ENCODE measurements at regions not wholly inside any gene's neighbourhood (a gene's known extent, or its start where the extent isn't known, plus 50 kb on each side); places are given as distances from the start of the nearest gene placed in this dataset.

GRCh38 chr21:23698619-23699018, 1908.7 kb downstream of the MRPL39 start:
- Histone ChIP-seq H4K20me1 (ENCODE audit: control insufficient read depth, extremely low read depth, insufficient read depth, low read length) (no peaks in the 10 kb centered on the region), H3K9me3 (ENCODE audit: control insufficient read depth, low read depth, low read length) (peaks cover 2% of the 10 kb centered on the region), H3K79me2 (ENCODE audit: control insufficient read depth, insufficient read depth, low read length) (no peaks in the 10 kb centered on the region), H3K27me3 (ENCODE audit: control insufficient read depth, extremely low read depth, insufficient read depth, low read length) (no peaks in the 10 kb centered on the region), H3K4me2 (ENCODE audit: control insufficient read depth, extremely low read depth, insufficient read depth, low read depth, low read length) (no peak overlapping the region), H3K27ac (ENCODE audit: control insufficient read depth, insufficient read depth, low read length) (no peak overlapping the region), H3K9ac (ENCODE audit: control insufficient read depth, extremely low read depth, insufficient read depth, low read length) (no peak overlapping the region), H3K4me3 (ENCODE audit: control insufficient read depth in 2 of 3, extremely low read depth in 1 of 3, insufficient read depth in 2 of 3, low read depth in 1 of 3, low read length in 3 of 3) (no peak overlapping the region), H3K36me3 (ENCODE audit: control insufficient read depth in 2 of 2, extremely low read depth in 1 of 2, insufficient read depth in 2 of 2, low read length in 2 of 2) (no peaks in the 10 kb centered on the region), H3K9me1 (ENCODE audit: control insufficient read depth, extremely low read depth, insufficient read depth, low read length) (no peaks in the 10 kb centered on the region), H2AFZ (ENCODE audit: control insufficient read depth, low read length) (no peak overlapping the region), H3K4me1 (ENCODE audit: control insufficient read depth, extremely low read depth, insufficient read depth, low read length) (no peaks in the 10 kb centered on the region)
- DNase-seq (ENCODE audit: low read depth, low spot score) (no peak), FAIRE-seq (no peak)
- dilution Hi-C loops (cut with MboI; ENCODE audit: extremely low pct_ligation_motif_present, low sequenced_read_pairs): no loop called here
- TF ChIP-seq CTCF (optimal IDR thresholded peaks at IDR 0.05 in 1 of 3, IDR thresholded peaks at IDR 0.05 in 1 of 3, conservative IDR thresholded peaks at IDR 0.05 in 1 of 3; ENCODE audit: extremely low read depth in 1 of 3, insufficient read depth in 2 of 3, low read length in 3 of 3): no peak

- Histone ChIP-seq H2AFZ (ENCODE audit: control insufficient read depth, low read length) (no peak overlapping the region), H3K4me2 (ENCODE audit: control insufficient read depth, extremely low read depth, insufficient read depth, low read depth, low read length) (no peak overlapping the region), H3K27ac (ENCODE audit: control insufficient read depth, insufficient read depth, low read length) (no peak overlapping the region), H3K9ac (ENCODE audit: control insufficient read depth, extremely low read depth, insufficient read depth, low read length) (no peak overlapping the region), H3K36me3 (ENCODE audit: control insufficient read depth in 2 of 2, extremely low read depth in 1 of 2, insufficient read depth in 2 of 2, low read length in 2 of 2) (no peaks in the 10 kb centered on the region), H3K27me3 (ENCODE audit: control insufficient read depth, extremely low read depth, insufficient read depth, low read length) (no peaks in the 10 kb centered on the region), H3K9me1 (ENCODE audit: control insufficient read depth, extremely low read depth, insufficient read depth, low read length) (no peaks in the 10 kb centered on the region), H3K4me1 (ENCODE audit: control insufficient read depth, extremely low read depth, insufficient read depth, low read length) (no peaks in the 10 kb centered on the region), H3K79me2 (ENCODE audit: control insufficient read depth, insufficient read depth, low read length) (no peaks in the 10 kb centered on the region), H3K4me3 (ENCODE audit: control insufficient read depth in 2 of 3, extremely low read depth in 1 of 3, insufficient read depth in 2 of 3, low read depth in 1 of 3, low read length in 3 of 3) (no peak overlapping the region), H4K20me1 (ENCODE audit: control insufficient read depth, extremely low read depth, insufficient read depth, low read length) (no peaks in the 10 kb centered on the region), H3K9me3 (ENCODE audit: control insufficient read depth, low read depth, low read length) (peaks cover 1% of the 10 kb centered on the region)
- TF ChIP-seq EZH2 (IDR thresholded peaks at IDR 0.05; ENCODE audit: low read length) (no peak), CTCF (optimal IDR thresholded peaks at IDR 0.05 in 1 of 3, IDR thresholded peaks at IDR 0.05 in 1 of 3, conservative IDR thresholded peaks at IDR 0.05 in 1 of 3; ENCODE audit: extremely low read depth in 1 of 3, insufficient read depth in 2 of 3, low read length in 3 of 3) (no peak)
- DNase-seq (ENCODE audit: low read depth, low spot score) (no peak), FAIRE-seq (no peak)
- dilution Hi-C loops (cut with MboI; ENCODE audit: extremely low pct_ligation_motif_present, low sequenced_read_pairs): no loop called here
Observed at GRCh38 chr21:23695443-23695842, 1911.8 kb downstream of the MRPL39 start.

Measured in keratinocyte (primary cell).